Osteoblast (primary cell): ENCODE measurements at regions not wholly inside any gene's neighbourhood (a gene's known extent, or its start where the extent isn't known, plus 50 kb on each side); places are given as distances from the start of the nearest gene placed in this dataset.

Experiments used
- DNase-seq: peaks from one replicate; pipeline ENCODE4 v3.0.0; 2011; ENCODE audit warnings: low spot score, mixed read lengths; ENCODE audit not compliant: insufficient read length; ENCODE audit errors: missing footprints
- H2AFZ ChIP-seq: 2 replicates; pipeline ENCODE4 v1.6.0; 2011; ENCODE audit warnings: mild to moderate bottlenecking, low read length
- H3K27ac ChIP-seq: 2 replicates; pipeline ENCODE4 v1.5.1; 2011; ENCODE audit warnings: mild to moderate bottlenecking, low read depth, low read length, moderate library complexity
- H3K27me3 ChIP-seq: 2 replicates; pipeline ENCODE4 v1.6.0; 2012; ENCODE audit warnings: mild to moderate bottlenecking, control low read depth, inconsistent platforms, low read length, moderate library complexity; ENCODE audit not compliant: insufficient read depth
- H3K36me3 ChIP-seq: 2 replicates; pipeline ENCODE4 v1.5.1; 2011; ENCODE audit warnings: mild to moderate bottlenecking, low read length, control low read depth, moderate library complexity; ENCODE audit not compliant: insufficient read depth
- H3K4me1 ChIP-seq: 2 replicates; pipeline ENCODE4 v1.5.1; 2011; ENCODE audit warnings: mild to moderate bottlenecking, low read length, control low read depth, moderate library complexity; ENCODE audit not compliant: insufficient read depth
- H3K4me2 ChIP-seq: 2 replicates; pipeline ENCODE4 v1.6.0; 2011; ENCODE audit warnings: mild to moderate bottlenecking, low read length; ENCODE audit not compliant: insufficient read depth
- H3K4me3 ChIP-seq: fragments of 200-600 bp; sonication (generic); 3 replicates; pipeline ENCODE4 v1.5.1; 2012; ENCODE audit warnings: mild to moderate bottlenecking, low read length, inconsistent platforms; ENCODE audit not compliant: insufficient read depth
- H3K79me2 ChIP-seq: 2 replicates; pipeline ENCODE4 v1.6.0; 2012; ENCODE audit warnings: mild to moderate bottlenecking, low read length, control low read depth, inconsistent platforms; ENCODE audit not compliant: insufficient read depth
- H3K9me3 ChIP-seq: 2 replicates; pipeline ENCODE4 v1.5.1; 2011; ENCODE audit warnings: low read depth, low read length, control low read depth
- H4K20me1 ChIP-seq: 2 replicates; pipeline ENCODE4 v1.6.0; 2012; ENCODE audit warnings: mild to moderate bottlenecking, low read length, control low read depth; ENCODE audit not compliant: insufficient read depth
- TF ChIP-seq, protein P1 (sequence below): IDR thresholded peaks from 2 replicates; pipeline ENCODE4 v1.5.1; 2011; ENCODE audit warnings: mild to moderate bottlenecking, low read depth, low read length, moderate library complexity; ENCODE audit errors: extremely low read depth

DNA sequence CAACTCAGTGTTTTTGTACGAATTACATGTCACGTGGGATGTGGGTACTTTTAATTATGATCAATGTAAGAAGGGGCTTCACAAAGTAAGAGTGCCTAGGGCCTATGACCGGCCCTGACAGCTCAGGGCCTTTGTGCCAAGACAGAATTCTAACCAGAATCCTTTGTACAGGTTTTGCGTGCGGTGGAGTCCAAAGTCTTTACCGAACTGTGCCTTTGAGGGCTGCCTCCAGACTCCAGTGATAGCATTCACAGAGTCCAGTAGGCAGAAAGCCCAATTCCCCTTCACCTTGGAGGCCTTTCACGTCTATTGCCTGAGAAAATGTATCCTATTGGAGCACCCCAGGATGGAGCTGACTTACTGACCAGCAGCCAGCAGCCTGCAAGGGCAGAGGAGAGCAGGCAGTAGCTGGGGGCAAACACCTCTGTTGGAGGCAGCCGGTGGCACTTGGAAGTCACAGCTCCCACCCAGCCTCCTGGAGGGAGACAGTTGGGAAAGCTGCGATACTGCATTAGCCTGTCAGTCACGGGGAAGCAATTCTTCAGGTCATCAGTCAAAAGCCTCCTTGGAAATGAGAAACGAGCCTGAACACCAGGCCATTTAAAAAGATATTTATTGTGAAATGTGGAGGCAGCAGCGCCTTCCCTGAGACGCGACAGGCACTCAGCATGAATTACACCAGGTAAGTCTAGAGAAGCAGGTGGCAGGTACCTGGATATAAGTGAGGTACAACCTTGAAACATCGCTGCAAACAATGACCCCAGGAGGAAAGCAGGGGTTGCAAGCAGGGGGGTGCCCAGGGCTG lies 98.1 kb upstream of the CDYL2 start:
- no peak for DNase-seq
- Histone ChIP-seq H3K27me3 (no peaks in the 10 kb centered on the region), H3K4me2 (no peak overlapping the region), H3K4me3 (no peak overlapping the region), H2AFZ (no peak overlapping the region), H3K79me2 (no peaks in the 10 kb centered on the region), H3K36me3 (no peaks in the 10 kb centered on the region), H4K20me1 (no peaks in the 10 kb centered on the region), H3K27ac (no peak overlapping the region), H3K4me1 (peaks cover 16% of the 10 kb centered on the region), H3K9me3 (no peaks in the 10 kb centered on the region)
- TF ChIP-seq, protein P1, sequence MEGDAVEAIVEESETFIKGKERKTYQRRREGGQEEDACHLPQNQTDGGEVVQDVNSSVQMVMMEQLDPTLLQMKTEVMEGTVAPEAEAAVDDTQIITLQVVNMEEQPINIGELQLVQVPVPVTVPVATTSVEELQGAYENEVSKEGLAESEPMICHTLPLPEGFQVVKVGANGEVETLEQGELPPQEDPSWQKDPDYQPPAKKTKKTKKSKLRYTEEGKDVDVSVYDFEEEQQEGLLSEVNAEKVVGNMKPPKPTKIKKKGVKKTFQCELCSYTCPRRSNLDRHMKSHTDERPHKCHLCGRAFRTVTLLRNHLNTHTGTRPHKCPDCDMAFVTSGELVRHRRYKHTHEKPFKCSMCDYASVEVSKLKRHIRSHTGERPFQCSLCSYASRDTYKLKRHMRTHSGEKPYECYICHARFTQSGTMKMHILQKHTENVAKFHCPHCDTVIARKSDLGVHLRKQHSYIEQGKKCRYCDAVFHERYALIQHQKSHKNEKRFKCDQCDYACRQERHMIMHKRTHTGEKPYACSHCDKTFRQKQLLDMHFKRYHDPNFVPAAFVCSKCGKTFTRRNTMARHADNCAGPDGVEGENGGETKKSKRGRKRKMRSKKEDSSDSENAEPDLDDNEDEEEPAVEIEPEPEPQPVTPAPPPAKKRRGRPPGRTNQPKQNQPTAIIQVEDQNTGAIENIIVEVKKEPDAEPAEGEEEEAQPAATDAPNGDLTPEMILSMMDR: no peak

DNA sequence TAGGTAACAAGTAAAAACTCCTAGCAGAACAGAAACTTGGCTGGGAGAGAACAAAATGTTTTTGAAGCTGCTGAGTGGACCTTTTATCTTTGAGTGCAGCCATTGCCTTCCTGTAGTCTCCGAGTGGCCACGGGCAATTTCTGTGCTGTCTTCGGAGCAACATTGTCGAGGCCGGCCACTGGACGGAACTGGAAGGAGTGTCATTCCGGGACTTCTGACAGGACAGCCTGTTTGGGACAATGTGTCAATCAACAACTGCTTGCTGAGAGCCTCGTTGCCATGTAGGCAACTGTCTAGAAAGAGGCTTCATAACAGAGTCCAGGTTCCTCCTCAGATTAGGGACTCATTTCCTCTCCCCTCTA lies 96.2 kb upstream of the CDYL2 start:
- Histone ChIP-seq H2AFZ (peak overlapping the region; percentile 92), H3K36me3 (no peaks in the 10 kb centered on the region), H3K9me3 (no peaks in the 10 kb centered on the region), H3K4me3 (peak overlapping the region; percentile 62), H3K27me3 (no peaks in the 10 kb centered on the region), H3K4me1 (peaks cover 16% of the 10 kb centered on the region), H4K20me1 (no peaks in the 10 kb centered on the region), H3K27ac (peak overlapping the region; percentile 66), H3K79me2 (no peaks in the 10 kb centered on the region), H3K4me2 (peak overlapping the region; percentile 77)
- peak; percentile 82 for DNase-seq
- TF ChIP-seq, protein P1: no peak

DNA sequence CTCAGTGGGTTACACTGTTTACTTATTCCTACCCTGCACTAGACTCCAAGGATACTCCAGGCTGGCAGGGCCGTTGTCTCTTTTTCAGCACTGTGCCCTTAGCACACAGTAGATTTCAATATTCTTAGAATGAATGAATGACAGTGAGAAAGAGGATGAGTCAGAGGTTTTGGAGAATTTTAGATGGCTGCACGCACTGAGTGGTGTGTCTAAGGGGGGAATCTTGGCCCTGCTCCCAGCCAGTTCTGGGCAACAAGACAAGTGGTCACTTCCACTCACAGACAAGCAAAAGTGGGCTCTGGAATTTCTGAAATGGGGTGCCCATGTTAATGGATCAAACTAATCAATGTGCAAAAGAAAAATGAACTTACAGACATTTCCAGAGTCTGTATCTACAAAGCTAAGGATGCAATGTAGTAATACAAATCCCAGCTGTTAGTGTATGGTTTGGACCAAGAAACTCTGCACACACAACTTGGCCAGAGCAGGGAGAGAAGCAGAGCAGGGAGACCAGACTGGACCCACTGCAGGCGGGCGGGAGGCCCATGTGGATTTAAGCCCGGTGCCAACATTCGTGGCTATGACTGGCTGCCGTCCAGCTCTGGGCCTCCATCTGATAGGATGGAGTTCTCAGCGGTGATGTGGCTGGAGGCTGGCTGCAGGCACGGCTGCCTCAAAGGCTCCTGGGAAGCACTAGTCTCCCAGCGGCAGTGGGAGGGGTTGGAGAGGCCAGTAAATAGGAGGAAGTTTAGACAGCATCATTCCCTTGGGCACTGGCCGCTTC lies 95.6 kb upstream of the CDYL2 start:
- H4K20me1 ChIP-seq: no peaks in the 10 kb centered on the region
- no peaks in the 10 kb centered on the region for H3K9me3 ChIP-seq
- peak overlapping the region; percentile 62 for H3K4me3 ChIP-seq
- peak overlapping the region; percentile 66 for H3K27ac ChIP-seq
- H3K79me2 ChIP-seq: no peaks in the 10 kb centered on the region
- H3K27me3 ChIP-seq: peaks cover 1% of the 10 kb centered on the region
- peak overlapping the region; percentile 92 for H2AFZ ChIP-seq
- peak overlapping the region; percentile 77 for H3K4me2 ChIP-seq
- peaks cover 16% of the 10 kb centered on the region for H3K4me1 ChIP-seq
- H3K36me3 ChIP-seq: no peaks in the 10 kb centered on the region
- peak; percentile 96 for DNase-seq
- TF ChIP-seq, protein P1: no peak

DNA sequence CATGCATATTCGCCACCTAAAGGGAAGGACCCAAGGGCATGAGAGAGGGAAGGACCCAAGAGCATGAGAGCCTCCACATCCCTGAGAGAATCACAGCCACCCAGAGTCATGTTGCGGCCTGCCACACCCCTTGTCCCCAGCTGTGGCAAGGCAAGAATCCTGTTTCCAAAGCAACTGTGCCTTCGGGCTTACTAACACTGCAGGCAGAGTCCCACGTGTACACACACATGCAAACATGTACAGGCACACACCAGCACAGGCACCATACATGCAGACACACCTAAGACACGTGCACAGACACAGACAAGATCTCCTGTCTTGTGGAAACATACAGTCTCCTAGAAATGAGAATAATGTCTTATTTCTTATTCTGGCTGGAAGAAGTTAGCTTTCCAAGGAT lies 92.4 kb upstream of the CDYL2 start:
- TF ChIP-seq, protein P1: no peak
- Histone ChIP-seq H2AFZ (no peak overlapping the region), H4K20me1 (no peaks in the 10 kb centered on the region), H3K9me3 (no peaks in the 10 kb centered on the region), H3K4me1 (peaks cover 16% of the 10 kb centered on the region), H3K79me2 (no peaks in the 10 kb centered on the region), H3K4me2 (no peak overlapping the region), H3K36me3 (no peaks in the 10 kb centered on the region), H3K27ac (no peak overlapping the region), H3K27me3 (peaks cover 5% of the 10 kb centered on the region), H3K4me3 (no peak overlapping the region)
- DNase-seq: peak; percentile 15
